ENCODE measurements at regions not wholly inside any gene's neighbourhood (a gene's known extent, or its start where the extent isn't known, plus 50 kb on each side); places are given as distances from the start of the nearest gene placed in this dataset.

DNA sequence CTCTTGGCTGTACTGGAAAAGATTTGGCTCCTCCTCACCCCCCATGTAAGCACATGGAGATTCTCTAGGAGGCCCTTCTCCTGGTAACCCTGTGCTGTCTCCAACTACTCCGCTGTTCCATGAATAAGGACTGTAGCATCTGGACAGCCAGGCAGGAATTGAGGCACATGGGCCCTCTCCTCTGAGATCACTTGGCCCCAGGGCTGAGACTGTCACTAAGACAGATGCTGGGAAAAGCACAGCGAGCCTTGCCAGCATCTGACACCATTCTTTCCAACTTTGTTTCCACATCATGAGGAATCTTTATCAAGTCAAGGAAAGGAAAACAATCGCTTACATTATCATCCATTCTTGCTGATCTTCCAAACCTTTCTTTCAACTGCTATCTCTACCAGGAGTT, 222.6 kb upstream of the INTU start:
- no peak for TF ChIP-seq JUND (IDR thresholded peaks at IDR 0.05; ENCODE audit: low read depth)
- DNase-seq (ENCODE audit: low read depth in 1 of 2, low spot score in 1 of 2), result no peak
- in situ Hi-C loops (cut with HindIII; ENCODE audit: low pct_unique_long_range_greater_than_20kb, low sequenced_read_pairs), result no loop called here

- no peak for TF ChIP-seq JUND (IDR thresholded peaks at IDR 0.05; ENCODE audit: low read depth)
- in situ Hi-C loops (cut with HindIII; ENCODE audit: low pct_unique_long_range_greater_than_20kb, low sequenced_read_pairs), result no loop called here
- no peak for DNase-seq (ENCODE audit: low read depth in 1 of 2, low spot score in 1 of 2)
Measured at GRCh38 chr4:127410644-127411043, 222.1 kb upstream of the INTU start.

- no peak for TF ChIP-seq JUND (IDR thresholded peaks at IDR 0.05; ENCODE audit: low read depth)
- DNase-seq (ENCODE audit: low read depth in 1 of 2, low spot score in 1 of 2), result no peak
- in situ Hi-C loops (cut with HindIII; ENCODE audit: low pct_unique_long_range_greater_than_20kb, low sequenced_read_pairs), result no loop called here
Measured at GRCh38 chr4:127414951-127415606, 217.7 kb upstream of the INTU start.

DNA sequence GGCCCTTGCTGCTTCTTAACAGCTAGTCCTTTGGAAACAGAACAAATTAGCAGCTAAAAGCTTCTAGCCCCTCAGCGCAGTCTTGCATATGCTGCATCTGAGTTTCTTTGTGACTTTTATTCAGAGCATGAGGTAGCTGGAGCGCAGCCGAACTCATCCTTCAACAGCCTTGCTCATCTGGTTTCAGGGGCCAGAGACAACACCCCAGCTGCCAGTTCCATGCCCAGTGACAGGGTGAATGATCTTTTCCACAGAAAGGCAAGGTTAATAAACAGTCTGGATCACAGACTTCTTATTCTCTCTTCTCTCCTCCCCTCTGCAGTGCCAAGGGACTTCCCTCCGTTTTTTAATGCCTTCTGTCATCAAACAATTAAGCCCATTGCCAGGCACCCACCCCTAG, 216.6 kb upstream of the INTU start:
- in situ Hi-C loops (cut with HindIII; ENCODE audit: low pct_unique_long_range_greater_than_20kb, low sequenced_read_pairs), result no loop called here
- no peak for DNase-seq (ENCODE audit: low read depth in 1 of 2, low spot score in 1 of 2)
- TF ChIP-seq JUND (IDR thresholded peaks at IDR 0.05; ENCODE audit: low read depth), result no peak

DNA sequence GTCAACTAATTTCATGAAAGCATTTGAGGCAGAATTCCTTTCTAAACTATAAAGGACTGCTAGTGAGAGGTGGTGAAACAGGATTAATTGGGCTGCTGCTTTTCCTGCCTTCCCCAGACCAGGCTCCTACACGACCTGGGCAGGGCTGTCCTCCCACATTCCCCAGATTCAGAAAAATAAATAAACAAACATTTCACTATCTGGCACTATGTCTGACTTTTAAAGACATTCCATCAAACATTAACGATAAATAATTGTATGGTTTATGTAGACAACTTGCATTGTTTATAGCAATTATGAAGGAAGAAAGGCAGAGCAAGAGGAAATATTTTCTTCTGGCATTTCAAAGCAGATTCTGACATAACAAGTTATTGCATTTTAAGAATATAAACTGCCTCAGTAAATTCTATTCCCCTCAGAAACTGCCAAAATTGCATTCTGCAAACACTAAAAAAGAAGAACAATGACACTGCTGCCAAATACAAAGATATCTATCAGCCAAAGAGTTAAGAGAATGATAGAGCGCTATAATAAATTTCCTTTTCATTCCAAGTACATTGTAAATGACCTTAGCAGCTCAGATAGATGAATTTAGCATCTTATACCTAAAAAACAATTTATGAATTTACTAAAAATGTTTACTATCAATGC, 214.7 kb upstream of the INTU start:
- TF ChIP-seq JUND (IDR thresholded peaks at IDR 0.05; ENCODE audit: low read depth), result no peak
- in situ Hi-C loops (cut with HindIII; ENCODE audit: low pct_unique_long_range_greater_than_20kb, low sequenced_read_pairs), result no loop called here
- DNase-seq (ENCODE audit: low read depth in 1 of 2, low spot score in 1 of 2), result peak in 1 of 2 experiments; percentile 41

DNA sequence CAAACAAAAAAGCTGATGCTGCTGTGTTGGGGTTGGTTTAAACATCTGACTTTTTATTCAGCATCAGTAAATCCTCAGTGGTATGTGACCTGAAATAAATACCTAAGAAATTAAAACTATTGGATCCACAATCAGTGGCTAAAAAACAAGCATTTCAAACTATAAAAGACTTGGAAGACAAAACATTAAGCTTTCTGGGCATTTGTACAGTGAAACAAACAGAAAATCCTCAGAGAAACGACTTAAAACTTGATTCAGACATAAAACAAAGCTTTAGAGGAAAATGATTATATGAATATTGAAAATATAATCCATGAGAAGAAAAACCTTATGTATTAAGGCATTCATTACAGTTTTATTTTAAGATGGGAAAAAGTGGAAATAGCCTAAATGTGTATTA, 213.3 kb upstream of the INTU start:
- in situ Hi-C loops (cut with HindIII; ENCODE audit: low pct_unique_long_range_greater_than_20kb, low sequenced_read_pairs), result no loop called here
- no peak for TF ChIP-seq JUND (IDR thresholded peaks at IDR 0.05; ENCODE audit: low read depth)
- DNase-seq (ENCODE audit: low read depth in 1 of 2, low spot score in 1 of 2), result no peak

DNA sequence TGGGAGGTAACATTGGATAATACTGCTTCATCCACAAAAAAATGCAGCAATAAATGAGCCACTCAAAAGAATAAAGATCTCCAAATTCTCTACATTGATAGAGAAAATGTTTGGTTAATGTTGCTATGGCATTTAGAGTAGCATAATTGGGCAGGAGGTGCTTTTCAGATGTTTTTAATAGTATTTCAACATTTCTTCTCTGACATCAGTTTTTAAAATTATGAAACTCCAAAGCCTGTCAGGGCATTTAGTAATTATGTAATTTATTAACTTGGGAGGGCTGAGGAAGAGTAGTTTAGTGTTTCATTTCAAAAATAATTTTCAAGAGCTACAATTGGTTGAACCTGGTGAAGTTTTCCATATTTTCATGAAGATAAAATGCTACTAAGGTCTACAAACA, 211.3 kb upstream of the INTU start:
- no peak for DNase-seq (ENCODE audit: low read depth in 1 of 2, low spot score in 1 of 2)
- TF ChIP-seq JUND (IDR thresholded peaks at IDR 0.05; ENCODE audit: low read depth), result no peak
- in situ Hi-C loops (cut with HindIII; ENCODE audit: low pct_unique_long_range_greater_than_20kb, low sequenced_read_pairs), result no loop called here

DNA sequence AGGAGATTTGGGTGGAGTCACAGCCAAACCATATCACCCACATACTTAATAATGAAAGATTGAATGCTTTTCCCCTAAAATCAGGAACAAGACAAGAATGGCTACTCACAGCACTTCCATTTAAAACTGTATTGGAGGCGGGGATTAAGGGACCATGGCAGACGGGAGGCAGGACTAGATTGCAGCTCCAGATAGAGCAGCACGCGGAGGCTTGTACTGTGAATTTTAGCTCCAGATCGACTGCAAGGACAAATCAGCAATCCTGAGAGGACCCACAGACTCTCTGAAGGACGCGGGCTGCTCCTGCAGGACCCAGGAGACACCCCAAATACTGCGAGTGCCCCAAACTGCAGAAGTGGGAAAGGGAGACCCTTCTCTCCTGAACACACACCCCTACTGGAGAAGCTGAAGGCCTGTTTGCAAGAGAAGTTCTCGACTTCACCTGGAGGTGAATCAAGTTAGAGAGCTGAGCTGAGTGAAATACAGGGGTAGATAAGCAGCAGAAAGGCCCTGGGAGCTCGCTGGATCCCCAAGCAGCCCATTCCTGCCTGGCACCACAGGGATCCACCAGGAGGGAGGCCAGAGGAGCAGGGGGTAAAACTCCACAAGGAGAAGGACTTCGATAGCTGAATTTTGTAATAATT, 207.4 kb upstream of the INTU start:
- in situ Hi-C loops (cut with HindIII; ENCODE audit: low pct_unique_long_range_greater_than_20kb, low sequenced_read_pairs), result no loop called here
- no peak for DNase-seq (ENCODE audit: low read depth in 1 of 2, low spot score in 1 of 2)
- TF ChIP-seq JUND (IDR thresholded peaks at IDR 0.05; ENCODE audit: low read depth), result no peak

- no peak for TF ChIP-seq JUND (IDR thresholded peaks at IDR 0.05; ENCODE audit: low read depth)
- in situ Hi-C loops (cut with HindIII; ENCODE audit: low pct_unique_long_range_greater_than_20kb, low sequenced_read_pairs), result no loop called here
- DNase-seq (ENCODE audit: low read depth in 1 of 2, low spot score in 1 of 2), result no peak
Measured at GRCh38 chr4:127425851-127426250, 206.9 kb upstream of the INTU start.

DNA sequence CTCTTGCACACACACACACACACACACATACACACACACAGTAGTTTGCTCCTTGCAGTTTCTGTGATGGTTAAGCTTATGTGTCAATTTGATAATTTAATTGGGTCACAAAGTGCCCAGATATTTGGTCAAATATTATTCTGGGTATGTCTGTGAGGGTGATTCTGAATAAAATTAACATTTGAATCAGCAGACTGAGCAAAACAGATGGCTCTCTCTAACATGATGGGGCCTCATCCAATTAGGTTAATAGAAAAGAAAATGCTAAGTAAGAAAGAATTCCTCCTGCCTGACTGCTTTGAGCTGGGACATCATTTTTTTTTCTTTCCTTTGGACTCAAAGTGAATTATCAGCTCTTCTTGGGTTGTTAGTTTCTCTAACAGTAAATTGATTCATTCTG, 191.2 kb upstream of the INTU start:
- in situ Hi-C loops (cut with HindIII; ENCODE audit: low pct_unique_long_range_greater_than_20kb, low sequenced_read_pairs), result no loop called here
- no peak for DNase-seq (ENCODE audit: low read depth in 1 of 2, low spot score in 1 of 2)
- no peak for TF ChIP-seq JUND (IDR thresholded peaks at IDR 0.05; ENCODE audit: low read depth)

DNA sequence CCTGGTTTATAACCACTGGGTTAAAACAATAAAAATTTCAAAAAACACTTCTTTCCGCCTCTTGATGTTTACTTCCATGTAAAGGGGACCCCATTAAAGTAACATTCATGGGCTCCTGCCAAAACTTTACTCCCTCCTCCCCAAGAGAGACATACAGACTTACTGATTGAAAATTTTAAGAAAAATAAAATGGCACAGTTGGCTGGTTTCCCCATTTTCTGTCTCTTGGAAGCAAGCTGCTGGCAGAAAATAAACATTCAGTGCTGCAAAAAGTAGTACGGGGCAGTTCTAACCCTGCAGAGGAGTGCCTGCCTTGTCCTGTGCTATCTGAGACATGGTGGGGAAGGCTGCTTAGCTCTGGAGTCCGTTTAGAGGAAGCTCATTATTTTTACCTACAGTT, 187.3 kb upstream of the INTU start:
- in situ Hi-C loops (cut with HindIII; ENCODE audit: low pct_unique_long_range_greater_than_20kb, low sequenced_read_pairs), result no loop called here
- TF ChIP-seq JUND (IDR thresholded peaks at IDR 0.05; ENCODE audit: low read depth), result no peak
- DNase-seq (ENCODE audit: low read depth in 1 of 2, low spot score in 1 of 2), result no peak

GRCh38 chr4:127446427-127446885, 186.3 kb upstream of the INTU start:
- in situ Hi-C loops (cut with HindIII; ENCODE audit: low pct_unique_long_range_greater_than_20kb, low sequenced_read_pairs), result no loop called here
- DNase-seq (ENCODE audit: low read depth in 1 of 2, low spot score in 1 of 2), result no peak
- no peak for TF ChIP-seq JUND (IDR thresholded peaks at IDR 0.05; ENCODE audit: low read depth)

DNA sequence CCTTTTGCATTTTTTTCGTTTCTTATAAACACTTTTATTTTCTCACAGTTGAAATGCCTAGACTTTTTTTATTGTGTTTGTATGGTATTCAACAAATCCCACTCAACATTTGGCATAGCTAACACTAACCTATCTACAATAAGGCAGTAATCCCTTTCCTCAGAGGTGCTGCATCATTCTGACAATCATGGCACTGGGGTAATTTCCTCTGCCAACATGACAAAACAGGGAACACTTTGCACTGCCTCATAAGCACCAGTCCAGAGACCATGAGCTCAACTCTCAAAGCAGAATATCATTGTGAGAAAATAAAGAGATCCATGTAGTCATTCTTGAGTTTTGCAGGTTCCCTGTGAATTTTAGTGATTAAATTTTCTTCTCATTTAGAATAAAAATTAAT, 183.8 kb upstream of the INTU start:
- in situ Hi-C loops (cut with HindIII; ENCODE audit: low pct_unique_long_range_greater_than_20kb, low sequenced_read_pairs), result no loop called here
- DNase-seq (ENCODE audit: low read depth in 1 of 2, low spot score in 1 of 2), result no peak
- no peak for TF ChIP-seq JUND (IDR thresholded peaks at IDR 0.05; ENCODE audit: low read depth)
